ENCODE measurements at regions not wholly inside any gene's neighbourhood (a gene's known extent, or its start where the extent isn't known, plus 50 kb on each side); places are given as distances from the start of the nearest gene placed in this dataset.
"Not testable (repeated sequence)": the region's sequence is repeated elsewhere in the genome, so short reads cannot be mapped to it uniquely, and the experiment has no call there.

DNA sequence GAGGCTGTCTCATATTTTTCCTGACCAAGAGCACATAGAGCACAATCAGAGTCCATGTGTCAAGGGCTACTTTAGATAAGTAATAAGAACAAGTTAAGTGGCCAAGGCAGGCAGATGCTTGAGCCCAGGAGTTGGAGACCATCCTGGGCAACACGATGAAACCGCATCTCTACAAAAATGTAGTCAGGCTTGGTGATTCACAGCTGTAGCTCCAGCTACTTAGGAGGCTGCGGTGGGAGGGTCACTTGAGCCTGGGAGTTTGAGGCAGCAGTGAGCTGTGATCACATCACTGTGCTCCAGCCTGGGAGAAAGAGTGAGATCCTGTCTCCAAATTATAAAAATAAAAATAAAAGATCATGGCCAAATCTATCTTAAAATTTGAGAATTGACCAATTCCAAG lies 767.9 kb upstream of the CTNND2 start:
- no peak for DNase-seq (ENCODE audit: low read depth in 2 of 2)
- H3K27me3 ChIP-seq (ENCODE audit: control insufficient read depth, insufficient read depth, low read length) = no peaks in the 10 kb centered on the region
- no peaks in the 10 kb centered on the region for H4K20me1 ChIP-seq (ENCODE audit: control insufficient read depth, extremely low read depth, insufficient read depth, low read length)
- no peaks in the 10 kb centered on the region for H3K79me2 ChIP-seq (ENCODE audit: control insufficient read depth, insufficient read depth, low read length)
- H3K4me2 ChIP-seq (ENCODE audit: extremely low read depth, insufficient read depth, low read length) = no peak overlapping the region
- H3K27ac ChIP-seq (ENCODE audit: insufficient read depth, low read length) = no peak overlapping the region
- no peak overlapping the region for H3K9ac ChIP-seq (ENCODE audit: insufficient read depth, low read length)
- H3K4me1 ChIP-seq (ENCODE audit: control insufficient read depth, extremely low read depth, insufficient read depth, low read length) = no peaks in the 10 kb centered on the region
- H3K9me3 ChIP-seq (ENCODE audit: control insufficient read depth, insufficient read depth, low read depth, low read length) = no peaks in the 10 kb centered on the region
- no peak overlapping the region for H3K4me3 ChIP-seq (replicated peaks in 1 of 4; ENCODE audit: control extremely low read depth in 1 of 4, insufficient read depth in 1 of 4, low read depth in 3 of 4, low read length in 4 of 4)
- no peaks in the 10 kb centered on the region for H3K36me3 ChIP-seq (ENCODE audit: control insufficient read depth, insufficient read depth, low read length)
- H2AFZ ChIP-seq (ENCODE audit: low read length) = no peak overlapping the region
- no peak for TF ChIP-seq EZH2 (IDR thresholded peaks at IDR 0.05; ENCODE audit: low read length, missing control alignments)
- TF ChIP-seq, protein P1, sequence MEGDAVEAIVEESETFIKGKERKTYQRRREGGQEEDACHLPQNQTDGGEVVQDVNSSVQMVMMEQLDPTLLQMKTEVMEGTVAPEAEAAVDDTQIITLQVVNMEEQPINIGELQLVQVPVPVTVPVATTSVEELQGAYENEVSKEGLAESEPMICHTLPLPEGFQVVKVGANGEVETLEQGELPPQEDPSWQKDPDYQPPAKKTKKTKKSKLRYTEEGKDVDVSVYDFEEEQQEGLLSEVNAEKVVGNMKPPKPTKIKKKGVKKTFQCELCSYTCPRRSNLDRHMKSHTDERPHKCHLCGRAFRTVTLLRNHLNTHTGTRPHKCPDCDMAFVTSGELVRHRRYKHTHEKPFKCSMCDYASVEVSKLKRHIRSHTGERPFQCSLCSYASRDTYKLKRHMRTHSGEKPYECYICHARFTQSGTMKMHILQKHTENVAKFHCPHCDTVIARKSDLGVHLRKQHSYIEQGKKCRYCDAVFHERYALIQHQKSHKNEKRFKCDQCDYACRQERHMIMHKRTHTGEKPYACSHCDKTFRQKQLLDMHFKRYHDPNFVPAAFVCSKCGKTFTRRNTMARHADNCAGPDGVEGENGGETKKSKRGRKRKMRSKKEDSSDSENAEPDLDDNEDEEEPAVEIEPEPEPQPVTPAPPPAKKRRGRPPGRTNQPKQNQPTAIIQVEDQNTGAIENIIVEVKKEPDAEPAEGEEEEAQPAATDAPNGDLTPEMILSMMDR (conservative IDR thresholded peaks at IDR 0.05 in 1 of 2, IDR thresholded peaks at IDR 0.05 in 1 of 2; ENCODE audit: low read depth in 1 of 2, low read length in 2 of 2) = no peak

- no peaks in the 10 kb centered on the region for H4K20me1 ChIP-seq (ENCODE audit: control insufficient read depth, extremely low read depth, insufficient read depth, low read length)
- H3K36me3 ChIP-seq (ENCODE audit: control insufficient read depth, insufficient read depth, low read length) = no peaks in the 10 kb centered on the region
- no peak overlapping the region for H2AFZ ChIP-seq (ENCODE audit: low read length)
- H3K9ac ChIP-seq (ENCODE audit: insufficient read depth, low read length) = no peak overlapping the region
- no peak overlapping the region for H3K4me3 ChIP-seq (replicated peaks in 1 of 4; ENCODE audit: control extremely low read depth in 1 of 4, insufficient read depth in 1 of 4, low read depth in 3 of 4, low read length in 4 of 4)
- no peaks in the 10 kb centered on the region for H3K27me3 ChIP-seq (ENCODE audit: control insufficient read depth, insufficient read depth, low read length)
- no peak overlapping the region for H3K4me2 ChIP-seq (ENCODE audit: extremely low read depth, insufficient read depth, low read length)
- H3K9me3 ChIP-seq (ENCODE audit: control insufficient read depth, insufficient read depth, low read depth, low read length) = no peaks in the 10 kb centered on the region
- no peak for DNase-seq (ENCODE audit: low read depth in 2 of 2)
- no peaks in the 10 kb centered on the region for H3K79me2 ChIP-seq (ENCODE audit: control insufficient read depth, insufficient read depth, low read length)
- H3K27ac ChIP-seq (ENCODE audit: insufficient read depth, low read length) = no peak overlapping the region
- H3K4me1 ChIP-seq (ENCODE audit: control insufficient read depth, extremely low read depth, insufficient read depth, low read length) = no peaks in the 10 kb centered on the region
- TF ChIP-seq EZH2 (IDR thresholded peaks at IDR 0.05; ENCODE audit: low read length, missing control alignments) = no peak
- TF ChIP-seq, protein P1 (conservative IDR thresholded peaks at IDR 0.05 in 1 of 2, IDR thresholded peaks at IDR 0.05 in 1 of 2; ENCODE audit: low read depth in 1 of 2, low read length in 2 of 2) = no peak
Measured at GRCh38 chr5:12669326-12669725, 765.1 kb upstream of the CTNND2 start.

DNA sequence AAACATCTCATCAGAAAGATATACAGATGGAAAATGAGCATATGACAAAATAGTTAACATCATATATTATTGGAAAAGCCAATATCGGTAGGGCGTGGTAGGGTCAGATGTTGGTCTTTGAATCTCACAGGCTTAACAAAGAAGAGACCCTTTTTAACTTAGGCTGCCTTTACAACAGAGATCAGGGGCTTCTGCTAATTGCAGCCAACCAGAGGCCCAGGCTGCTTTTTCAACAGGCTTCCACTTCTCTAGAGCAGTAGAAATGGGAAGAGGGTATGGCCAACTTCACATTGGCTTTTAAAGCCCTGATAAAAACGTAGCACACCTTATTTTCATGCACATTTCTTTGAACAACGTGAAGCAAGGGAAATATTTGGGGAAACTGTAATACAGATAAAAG lies 764.3 kb upstream of the CTNND2 start:
- Histone ChIP-seq H3K27me3 (ENCODE audit: control insufficient read depth, insufficient read depth, low read length) (no peaks in the 10 kb centered on the region), H3K4me3 (replicated peaks in 1 of 4; ENCODE audit: control extremely low read depth in 1 of 4, insufficient read depth in 1 of 4, low read depth in 3 of 4, low read length in 4 of 4) (no peak overlapping the region), H3K79me2 (ENCODE audit: control insufficient read depth, insufficient read depth, low read length) (no peaks in the 10 kb centered on the region), H3K4me1 (ENCODE audit: control insufficient read depth, extremely low read depth, insufficient read depth, low read length) (no peaks in the 10 kb centered on the region), H2AFZ (ENCODE audit: low read length) (no peak overlapping the region), H3K36me3 (ENCODE audit: control insufficient read depth, insufficient read depth, low read length) (no peaks in the 10 kb centered on the region), H3K9me3 (ENCODE audit: control insufficient read depth, insufficient read depth, low read depth, low read length) (no peaks in the 10 kb centered on the region), H3K27ac (ENCODE audit: insufficient read depth, low read length) (no peak overlapping the region), H3K4me2 (ENCODE audit: extremely low read depth, insufficient read depth, low read length) (no peak overlapping the region), H3K9ac (ENCODE audit: insufficient read depth, low read length) (no peak overlapping the region), H4K20me1 (ENCODE audit: control insufficient read depth, extremely low read depth, insufficient read depth, low read length) (no peaks in the 10 kb centered on the region)
- no peak for TF ChIP-seq EZH2 (IDR thresholded peaks at IDR 0.05; ENCODE audit: low read length, missing control alignments)
- TF ChIP-seq, protein P1 (conservative IDR thresholded peaks at IDR 0.05 in 1 of 2, IDR thresholded peaks at IDR 0.05 in 1 of 2; ENCODE audit: low read depth in 1 of 2, low read length in 2 of 2) = no peak
- DNase-seq (ENCODE audit: low read depth in 2 of 2) = no peak

DNA sequence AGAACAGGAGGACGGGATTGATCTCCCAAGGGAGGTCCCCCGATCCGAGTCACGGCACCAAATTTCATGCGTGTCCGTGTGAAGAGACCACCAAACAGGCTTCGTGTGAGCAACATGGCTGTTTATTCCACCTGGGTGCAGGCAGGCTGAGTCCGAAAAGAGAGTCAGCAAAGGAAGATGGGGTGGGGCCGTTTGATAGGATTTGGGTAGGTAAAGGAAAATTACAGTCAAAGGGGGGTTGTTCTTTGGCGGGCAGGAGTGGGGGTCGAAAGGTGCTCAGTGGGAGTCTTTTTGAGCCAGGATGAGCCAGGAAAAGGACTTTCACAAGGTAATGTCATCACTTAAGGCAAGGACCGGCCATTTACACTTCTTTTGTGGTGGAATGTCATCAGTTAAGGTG lies 763.6 kb upstream of the CTNND2 start:
- not testable (repeated sequence) for H3K4me3 ChIP-seq (replicated peaks in 1 of 4; ENCODE audit: control extremely low read depth in 1 of 4, insufficient read depth in 1 of 4, low read depth in 3 of 4, low read length in 4 of 4); DNase-seq (ENCODE audit: low read depth in 2 of 2); H2AFZ ChIP-seq (ENCODE audit: low read length); H3K27me3 ChIP-seq (ENCODE audit: control insufficient read depth, insufficient read depth, low read length); H3K27ac ChIP-seq (ENCODE audit: insufficient read depth, low read length); H3K4me2 ChIP-seq (ENCODE audit: extremely low read depth, insufficient read depth, low read length); H3K9ac ChIP-seq (ENCODE audit: insufficient read depth, low read length); H3K79me2 ChIP-seq (ENCODE audit: control insufficient read depth, insufficient read depth, low read length); H3K9me3 ChIP-seq (ENCODE audit: control insufficient read depth, insufficient read depth, low read depth, low read length); H3K36me3 ChIP-seq (ENCODE audit: control insufficient read depth, insufficient read depth, low read length); H4K20me1 ChIP-seq (ENCODE audit: control insufficient read depth, extremely low read depth, insufficient read depth, low read length); H3K4me1 ChIP-seq (ENCODE audit: control insufficient read depth, extremely low read depth, insufficient read depth, low read length)

GRCh38 chr5:12665772-12666171 lies 761.5 kb upstream of the CTNND2 start:
- H3K4me3 ChIP-seq (replicated peaks in 1 of 4; ENCODE audit: control extremely low read depth in 1 of 4, insufficient read depth in 1 of 4, low read depth in 3 of 4, low read length in 4 of 4); H2AFZ ChIP-seq (ENCODE audit: low read length); H4K20me1 ChIP-seq (ENCODE audit: control insufficient read depth, extremely low read depth, insufficient read depth, low read length): not testable (repeated sequence)

More at GRCh38 chr5:12665772-12666171, 761.5 kb upstream of the CTNND2 start:
- H3K4me1 ChIP-seq (ENCODE audit: control insufficient read depth, extremely low read depth, insufficient read depth, low read length); H3K27ac ChIP-seq (ENCODE audit: insufficient read depth, low read length); H3K9me3 ChIP-seq (ENCODE audit: control insufficient read depth, insufficient read depth, low read depth, low read length); DNase-seq (ENCODE audit: low read depth in 2 of 2); H3K9ac ChIP-seq (ENCODE audit: insufficient read depth, low read length); H3K36me3 ChIP-seq (ENCODE audit: control insufficient read depth, insufficient read depth, low read length); H3K4me2 ChIP-seq (ENCODE audit: extremely low read depth, insufficient read depth, low read length); H3K27me3 ChIP-seq (ENCODE audit: control insufficient read depth, insufficient read depth, low read length); H3K79me2 ChIP-seq (ENCODE audit: control insufficient read depth, insufficient read depth, low read length): not testable (repeated sequence)

Data from fibroblast of lung (primary cell).